ENCODE measurements at regions not wholly inside any gene's neighbourhood (a gene's known extent, or its start where the extent isn't known, plus 50 kb on each side); places are given as distances from the start of the nearest gene placed in this dataset.

GRCh38 chr5:171663311-171664085 is 122.1 kb upstream of the SMIM23 start:
- TF ChIP-seq POLR2A (IDR thresholded peaks at IDR 0.05) (no peak), CTCF (IDR thresholded peaks at IDR 0.05) (no peak)

Data from right lobe of liver (tissue), 4 donors.